NCI-H2081 treated with DMSO at 0.1 percent for 48 hours (cell line): ENCODE measurements at regions not wholly inside any gene's neighbourhood (a gene's known extent, or its start where the extent isn't known, plus 50 kb on each side); places are given as distances from the start of the nearest gene placed in this dataset.
A peak's percentile ranks its signal among the peaks of the same experiment; 100 is the strongest.

Experiments used
- DNase-seq: peaks from one replicate; lab custom pipeline; 2025; lab: John Stamatoyannopoulos, UW

- DNase-seq: no peak
These were observed 330.7 kb upstream of the SLCO3A1 start for GRCh38 chr15:91522605-91523332.

GRCh38 chr15:91523596-91523995 is 329.9 kb upstream of the SLCO3A1 start:
- DNase-seq: no peak

- no peak for DNase-seq
These were observed 329.0 kb upstream of the SLCO3A1 start for GRCh38 chr15:91524534-91524933.

GRCh38 chr15:91525751-91526150 is 327.8 kb upstream of the SLCO3A1 start:
- DNase-seq: no peak

- no peak for DNase-seq
These were observed 327.1 kb upstream of the SLCO3A1 start for GRCh38 chr15:91526424-91526823.

GRCh38 chr15:91528801-91529200 is 324.7 kb upstream of the SLCO3A1 start:
- no peak for DNase-seq

- DNase-seq: no peak
These were observed 324.0 kb upstream of the SLCO3A1 start for GRCh38 chr15:91529534-91529933.

- DNase-seq: no peak
These were observed 323.2 kb upstream of the SLCO3A1 start for GRCh38 chr15:91530279-91530678.

- no peak for DNase-seq
These were observed 322.4 kb upstream of the SLCO3A1 start for GRCh38 chr15:91530956-91531582.

GRCh38 chr15:91534235-91534634 is 319.3 kb upstream of the SLCO3A1 start:
- no peak for DNase-seq

- DNase-seq: no peak
These were observed 318.5 kb upstream of the SLCO3A1 start for GRCh38 chr15:91534976-91535375.

- DNase-seq: no peak
These were observed 317.5 kb upstream of the SLCO3A1 start for GRCh38 chr15:91535856-91536500.

- peak; percentile 52 for DNase-seq
These were observed 315.7 kb upstream of the SLCO3A1 start for GRCh38 chr15:91537856-91538255.

GRCh38 chr15:91538782-91539181 is 314.7 kb upstream of the SLCO3A1 start:
- no peak for DNase-seq

- no peak for DNase-seq
These were observed 312.2 kb upstream of the SLCO3A1 start for GRCh38 chr15:91541286-91541685.

- no peak for DNase-seq
These were observed 311.3 kb upstream of the SLCO3A1 start for GRCh38 chr15:91542226-91542625.

GRCh38 chr15:91547356-91547755 is 306.2 kb upstream of the SLCO3A1 start:
- no peak for DNase-seq

- no peak for DNase-seq
These were observed 305.0 kb upstream of the SLCO3A1 start for GRCh38 chr15:91548549-91548948.

GRCh38 chr15:91549581-91549980 is 303.9 kb upstream of the SLCO3A1 start:
- DNase-seq: no peak

- DNase-seq: no peak
These were observed 301.0 kb upstream of the SLCO3A1 start for GRCh38 chr15:91552555-91552954.

- DNase-seq: peak; percentile 63
These were observed 300.2 kb upstream of the SLCO3A1 start for GRCh38 chr15:91553196-91553854.

- no peak for DNase-seq
These were observed 298.2 kb upstream of the SLCO3A1 start for GRCh38 chr15:91555312-91555711.

- no peak for DNase-seq
These were observed 296.6 kb upstream of the SLCO3A1 start for GRCh38 chr15:91556926-91557325.
